ENCODE measurements at regions not wholly inside any gene's neighbourhood (a gene's known extent, or its start where the extent isn't known, plus 50 kb on each side); places are given as distances from the start of the nearest gene placed in this dataset.

DNA sequence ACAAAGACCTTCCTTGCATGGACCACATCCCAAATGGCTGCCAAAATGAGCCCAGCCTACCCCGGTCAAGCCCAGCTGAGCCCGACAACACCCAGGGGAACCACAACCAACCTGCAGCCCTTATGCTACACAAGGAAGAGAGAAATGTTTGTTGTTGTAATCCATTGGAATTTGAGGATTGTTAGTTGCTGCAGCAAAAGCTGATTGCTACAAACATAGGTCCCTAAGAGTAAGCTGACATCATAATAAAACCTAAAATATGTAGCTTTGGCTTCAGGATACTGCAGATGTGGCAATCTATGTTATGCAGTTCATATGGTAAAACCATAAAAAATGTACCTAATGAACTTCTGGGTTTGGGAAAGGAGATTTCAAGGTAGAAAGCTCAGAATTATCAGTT lies 65.5 kb upstream of the DNAH14 start:
- Histone ChIP-seq H3K4me1 (ENCODE audit: control insufficient read depth in 1 of 2, insufficient read depth in 2 of 2, low read length in 2 of 2) (no peaks in the 10 kb centered on the region), H3K79me2 (ENCODE audit: insufficient read depth, low read length) (no peaks in the 10 kb centered on the region), H3K36me3 (replicated peaks in 1 of 2; ENCODE audit: control insufficient read depth in 1 of 2, insufficient read depth in 2 of 2, low read length in 2 of 2) (no peaks in the 10 kb centered on the region), H3K27ac (ENCODE audit: low read depth in 1 of 2, low read length in 2 of 2) (no peak overlapping the region), H4K20me1 (ENCODE audit: insufficient read depth, low read length) (no peaks in the 10 kb centered on the region), H3K9me3 (replicated peaks in 1 of 2; ENCODE audit: control insufficient read depth in 1 of 2, insufficient read depth in 1 of 2, low read length in 2 of 2) (peaks cover 0 to 3% of the 10 kb centered on the region in 2 donors), H3K4me2 (replicated peaks; ENCODE audit: extremely low read depth, low read length, poor library complexity, severe bottlenecking) (no peak overlapping the region), H2AFZ (ENCODE audit: insufficient read depth, low read depth, low read length, poor library complexity, severe bottlenecking) (no peak overlapping the region), H3K27me3 (ENCODE audit: control insufficient read depth in 2 of 2, insufficient read depth in 2 of 2, low read length in 2 of 2) (no peaks in the 10 kb centered on the region), H3K9ac (ENCODE audit: insufficient read depth, low read length, poor library complexity, severe bottlenecking) (no peak overlapping the region), H3K4me3 (replicated peaks in 1 of 3; ENCODE audit: low read depth in 2 of 3, low read length in 3 of 3) (no peak overlapping the region)
- Mint-ChIP-seq H3K4me1 (no peaks in the 10 kb centered on the region), H3K4me3 (no peak overlapping the region), H3K9me3 (peaks cover 0 to 18% (median 12%) of the 10 kb centered on the region in 7 donors), H3K27ac (no peak overlapping the region), H3K36me3 (no peaks in the 10 kb centered on the region), H3K27me3 (ENCODE audit: low read depth in 3 of 3) (peaks cover 0 to 5% (median 2%) of the 10 kb centered on the region in 3 donors)
- no peak for DNase-seq
- WGBS (ENCODE audit: insufficient coverage): no CpG with 5 or more reads among the region's 2 CpGs
- TF ChIP-seq CTCF (IDR thresholded peaks at IDR 0.05): no peak
- intact Hi-C loops (cut with micrococcal nuclease): no loop called here

DNA sequence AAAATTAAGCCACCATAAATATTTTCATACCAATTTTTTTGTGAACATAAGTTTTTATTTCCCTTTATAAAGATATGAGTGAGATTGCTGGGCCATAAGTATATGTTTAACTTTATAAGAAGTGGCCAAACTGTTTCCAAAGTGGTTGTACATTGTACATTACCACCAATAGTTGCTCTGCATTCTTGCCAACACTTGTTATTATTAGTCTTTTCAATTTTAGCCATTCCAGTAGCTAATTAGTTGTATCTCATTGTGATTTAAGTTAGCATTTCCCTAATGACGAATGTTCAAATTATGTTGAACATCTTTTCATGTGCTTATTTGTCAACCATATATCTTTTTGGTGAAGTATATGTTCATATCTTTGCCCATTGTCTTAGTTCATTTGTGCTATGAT lies 64.0 kb upstream of the DNAH14 start:
- Histone ChIP-seq H3K4me1 (ENCODE audit: control insufficient read depth in 1 of 2, insufficient read depth in 2 of 2, low read length in 2 of 2) (no peaks in the 10 kb centered on the region), H3K27me3 (ENCODE audit: control insufficient read depth in 2 of 2, insufficient read depth in 2 of 2, low read length in 2 of 2) (no peaks in the 10 kb centered on the region), H3K4me2 (replicated peaks; ENCODE audit: extremely low read depth, low read length, poor library complexity, severe bottlenecking) (no peak overlapping the region), H3K9me3 (replicated peaks in 1 of 2; ENCODE audit: control insufficient read depth in 1 of 2, insufficient read depth in 1 of 2, low read length in 2 of 2) (peaks cover 0 to 3% of the 10 kb centered on the region in 2 donors), H3K9ac (ENCODE audit: insufficient read depth, low read length, poor library complexity, severe bottlenecking) (no peak overlapping the region), H3K79me2 (ENCODE audit: insufficient read depth, low read length) (no peaks in the 10 kb centered on the region), H4K20me1 (ENCODE audit: insufficient read depth, low read length) (no peaks in the 10 kb centered on the region), H3K4me3 (replicated peaks in 1 of 3; ENCODE audit: low read depth in 2 of 3, low read length in 3 of 3) (no peak overlapping the region), H3K36me3 (replicated peaks in 1 of 2; ENCODE audit: control insufficient read depth in 1 of 2, insufficient read depth in 2 of 2, low read length in 2 of 2) (no peaks in the 10 kb centered on the region), H2AFZ (ENCODE audit: insufficient read depth, low read depth, low read length, poor library complexity, severe bottlenecking) (no peak overlapping the region), H3K27ac (ENCODE audit: low read depth in 1 of 2, low read length in 2 of 2) (no peak overlapping the region)
- no peaks in the 10 kb centered on the region for H3K4me1 Mint-ChIP-seq
- peaks cover 0 to 3% (median 0%) of the 10 kb centered on the region in 3 donors for H3K27me3 Mint-ChIP-seq (ENCODE audit: low read depth in 3 of 3)
- H3K4me3 Mint-ChIP-seq: no peak overlapping the region
- intact Hi-C loops (cut with micrococcal nuclease): no loop called here
- no CpG with 5 or more reads among the region's 1 CpG for WGBS (ENCODE audit: insufficient coverage)
- peaks cover 0 to 18% (median 12%) of the 10 kb centered on the region in 7 donors for H3K9me3 Mint-ChIP-seq
- H3K36me3 Mint-ChIP-seq: no peaks in the 10 kb centered on the region
- DNase-seq: no peak
- H3K27ac Mint-ChIP-seq: no peak overlapping the region
- no peak for TF ChIP-seq CTCF (IDR thresholded peaks at IDR 0.05)

Measured in CD14-positive monocyte (primary cell).